GM23338 (cell line): ENCODE measurements at regions not wholly inside any gene's neighbourhood (a gene's known extent, or its start where the extent isn't known, plus 50 kb on each side); places are given as distances from the start of the nearest gene placed in this dataset.

Source experiments
- ATAC-seq: fragments of 200-7000 bp; cut with Tn5 transposase; 3 replicates; pipeline ENCODE4 v1.9.1; 2020
- DNase-seq: peaks from one replicate; pipeline ENCODE4 v3.0.0-alpha.2; 2015; ENCODE audit warnings: low spot score
- H2AFZ ChIP-seq: fragments of 200-600 bp; sonication (generic); 2 replicates; pipeline ENCODE4 v1.8.0; 2016; ENCODE audit warnings: antibody characterized with exemption, mild to moderate bottlenecking, moderate library complexity
- H3F3A ChIP-seq: fragments of 200-600 bp; sonication (generic); replicated peaks from 2 replicates; pipeline ENCODE4 v1.8.0; 2017; ENCODE audit warnings: antibody characterized with exemption, mixed run types, low read depth
- H3K27ac ChIP-seq: fragments of 200-600 bp; sonication (generic); 2 replicates; pipeline ENCODE4 v1.6.1; 2016; ENCODE audit warnings: low read depth
- H3K27me3 ChIP-seq: fragments of 200-600 bp; sonication (generic); 2 replicates; pipeline ENCODE4 v1.8.0; 2016; ENCODE audit warnings: mild to moderate bottlenecking, mixed run types, moderate library complexity; ENCODE audit not compliant: insufficient read depth
- H3K36me3 ChIP-seq: fragments of 200-600 bp; sonication (generic); 2 replicates; pipeline ENCODE4 v1.8.0; 2016; ENCODE audit warnings: mild to moderate bottlenecking; ENCODE audit not compliant: insufficient read depth
- H3K4me1 ChIP-seq: fragments of 200-600 bp; sonication (generic); 2 replicates; pipeline ENCODE4 v1.8.0; 2016; ENCODE audit warnings: mild to moderate bottlenecking, moderate library complexity; ENCODE audit not compliant: insufficient read depth
- H3K4me2 ChIP-seq: fragments of 200-600 bp; sonication (generic); 2 replicates; pipeline ENCODE4 v1.7.1; 2017; ENCODE audit warnings: mixed run types
- H3K4me3 ChIP-seq: fragments of 200-600 bp; sonication (generic); 2 replicates; pipeline ENCODE4 v1.6.1; 2016; ENCODE audit warnings: mixed run types
- H3K79me2 ChIP-seq: fragments of 200-600 bp; sonication (generic); replicated peaks from 2 replicates; pipeline ENCODE4 v1.8.0; 2017; ENCODE audit warnings: mild to moderate bottlenecking; ENCODE audit not compliant: insufficient read depth
- H3K9me2 ChIP-seq: fragments of 200-600 bp; sonication (generic); 2 replicates; pipeline ENCODE4 v1.8.0; 2017; ENCODE audit not compliant: insufficient read depth
- H4K20me1 ChIP-seq: fragments of 200-600 bp; sonication (generic); replicated peaks from 2 replicates; pipeline ENCODE4 v1.8.0; 2017; ENCODE audit warnings: mild to moderate bottlenecking; ENCODE audit not compliant: insufficient read depth
- H3K27ac Mint-ChIP-seq: 2 replicates; pipeline ENCODE4 v1.8.0; 2020; ENCODE audit warnings: inconsistent platforms, mild to moderate bottlenecking, moderate library complexity, mixed read lengths
- H3K27me3 Mint-ChIP-seq: 3 replicates; pipeline ENCODE4 v1.8.0; 2022; ENCODE audit warnings: low read depth, mild to moderate bottlenecking, moderate library complexity, mixed read lengths, inconsistent platforms; ENCODE audit not compliant: insufficient read depth, poor library complexity
- H3K36me3 Mint-ChIP-seq: 3 replicates; pipeline ENCODE4 v1.8.0; 2021; ENCODE audit warnings: low read depth, mild to moderate bottlenecking, inconsistent platforms, moderate library complexity, mixed read lengths
- H3K4me1 Mint-ChIP-seq: 3 replicates; pipeline ENCODE4 v1.8.0; 2020; ENCODE audit warnings: mild to moderate bottlenecking, inconsistent platforms, mixed read lengths
- H3K4me3 Mint-ChIP-seq: 3 replicates; pipeline ENCODE4 v1.8.0; 2021; ENCODE audit warnings: moderate library complexity, mild to moderate bottlenecking, inconsistent platforms, mixed read lengths
- H3K9me3 Mint-ChIP-seq: 3 replicates; pipeline ENCODE4 v1.8.0; 2020; ENCODE audit warnings: moderate library complexity, mild to moderate bottlenecking, inconsistent platforms, mixed read lengths
- CREB1 ChIP-seq: fragments of 250-450 bp; sonication (Bioruptor Pico); IDR thresholded peaks from 2 replicates; pipeline ENCODE4 v1.5.0; 2020; ENCODE audit warnings: low read depth, mild to moderate bottlenecking, moderate library complexity
- CTCF ChIP-seq, 2 experiments: fragments of 200-600 bp in 1 of 2; sonication (generic) in 1 of 2; conservative IDR thresholded peaks; 2 replicates each; pipeline versions ENCODE4 v1.5.1 to v1.6.1; 2016 to 2017; ENCODE audit warnings: antibody characterized with exemption in 2 of 2, low read depth in 2 of 2, mild to moderate bottlenecking in 2 of 2, moderate library complexity in 1 of 2
- ETS1 ChIP-seq: IDR thresholded peaks from 2 replicates; pipeline ENCODE4 v1.6.1; 2016; ENCODE audit warnings: antibody characterized with exemption
- EZH2 ChIP-seq: fragments of 200-600 bp; sonication (generic); IDR thresholded peaks from one replicate; pipeline ENCODE4 v1.8.0; 2017; ENCODE audit warnings: antibody characterized with exemption, mild to moderate bottlenecking, low read depth; ENCODE audit not compliant: unreplicated experiment
- EZH2phosphoT487 ChIP-seq: fragments of 200-600 bp; sonication (generic); IDR thresholded peaks from one replicate; pipeline ENCODE4 v1.8.1; 2018; ENCODE audit warnings: antibody characterized with exemption; ENCODE audit not compliant: unreplicated experiment
- NANOG ChIP-seq: IDR thresholded peaks from 2 replicates; pipeline ENCODE4 v1.6.1; 2016; ENCODE audit warnings: antibody characterized with exemption, borderline replicate concordance
- POLR2AphosphoS5 ChIP-seq: IDR thresholded peaks from 2 replicates; pipeline ENCODE4 v1.6.1; 2016; ENCODE audit warnings: antibody characterized with exemption, low read depth
- STAT1 ChIP-seq: IDR thresholded peaks from one replicate; pipeline ENCODE4 v1.6.1; 2016; ENCODE audit warnings: antibody characterized with exemption; ENCODE audit not compliant: unreplicated experiment
- ZNF114 ChIP-seq: fragments of 250-450 bp; sonication (Bioruptor Pico); IDR thresholded peaks from 2 replicates; pipeline ENCODE4 v1.5.0; 2020; ENCODE audit warnings: mild to moderate bottlenecking, moderate library complexity
- ZNF331 ChIP-seq: fragments of 250-450 bp; sonication (Bioruptor Pico); IDR thresholded peaks from 2 replicates; pipeline ENCODE4 v1.5.0; 2020; ENCODE audit warnings: low read depth, mild to moderate bottlenecking, moderate library complexity
- ZNF462 ChIP-seq: fragments of 250-450 bp; sonication (Bioruptor Pico); IDR thresholded peaks from 2 replicates; pipeline ENCODE4 v1.5.0; 2020; ENCODE audit warnings: mild to moderate bottlenecking, moderate library complexity
- TF ChIP-seq, protein P1 (sequence below): IDR thresholded peaks from one replicate; pipeline ENCODE4 v1.6.1; 2018; ENCODE audit warnings: antibody characterized with exemption; ENCODE audit not compliant: unreplicated experiment

DNA sequence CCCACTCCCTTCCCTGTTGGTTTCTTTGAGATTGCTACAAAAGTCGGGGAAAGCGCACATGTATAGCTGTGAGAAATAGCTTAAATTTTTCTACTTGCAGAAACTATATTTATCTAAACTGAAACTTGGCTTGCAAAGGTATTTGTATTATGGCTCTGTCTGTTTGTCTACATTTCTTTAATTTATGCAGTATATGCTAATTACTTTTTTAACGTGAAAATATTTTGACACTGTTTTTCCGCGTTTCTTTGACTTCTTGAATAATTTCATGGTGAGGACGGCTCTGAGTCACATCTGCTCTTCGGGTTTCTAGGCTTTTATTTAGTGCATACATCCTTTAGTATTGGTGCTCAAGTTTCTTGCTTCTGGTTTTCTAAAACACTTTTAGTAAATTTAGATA, 182.1 kb upstream of the ZRANB2 start:
- no peaks in the 10 kb centered on the region for H3K36me3 ChIP-seq
- no peak overlapping the region for H2AFZ ChIP-seq
- no peaks in the 10 kb centered on the region for H3F3A ChIP-seq
- H3K4me2 ChIP-seq = no peak overlapping the region
- no peaks in the 10 kb centered on the region for H3K36me3 Mint-ChIP-seq
- H3K79me2 ChIP-seq = no peaks in the 10 kb centered on the region
- no peaks in the 10 kb centered on the region for H3K4me1 Mint-ChIP-seq
- no peak overlapping the region for H3K27ac ChIP-seq
- ATAC-seq (no peak), DNase-seq (no peak)
- no peaks in the 10 kb centered on the region for H3K9me3 Mint-ChIP-seq
- H3K9me2 ChIP-seq = no peaks in the 10 kb centered on the region
- H4K20me1 ChIP-seq = no peaks in the 10 kb centered on the region
- no peak overlapping the region for H3K4me3 Mint-ChIP-seq
- H3K27me3 ChIP-seq = no peaks in the 10 kb centered on the region
- no peak overlapping the region for H3K27ac Mint-ChIP-seq
- H3K4me3 ChIP-seq = no peak overlapping the region
- no peaks in the 10 kb centered on the region for H3K4me1 ChIP-seq
- no peaks in the 10 kb centered on the region for H3K27me3 Mint-ChIP-seq
- no peak for TF ChIP-seq EZH2phosphoT487
- TF ChIP-seq POLR2AphosphoS5 = no peak
- no peak for TF ChIP-seq ZNF114
- TF ChIP-seq NANOG = no peak
- TF ChIP-seq STAT1 = no peak
- no peak for TF ChIP-seq ZNF462 (CRISPR knock-in tag)
- TF ChIP-seq ZNF331 (CRISPR knock-in tag) = no peak
- no peak for TF ChIP-seq EZH2
- TF ChIP-seq CTCF (conservative IDR thresholded peaks at IDR 0.05; ENCODE audit: low read depth in 2 of 2) = no peak
- no peak for TF ChIP-seq ETS1
- TF ChIP-seq CREB1 (CRISPR knock-in tag) = no peak
- TF ChIP-seq, protein P1, sequence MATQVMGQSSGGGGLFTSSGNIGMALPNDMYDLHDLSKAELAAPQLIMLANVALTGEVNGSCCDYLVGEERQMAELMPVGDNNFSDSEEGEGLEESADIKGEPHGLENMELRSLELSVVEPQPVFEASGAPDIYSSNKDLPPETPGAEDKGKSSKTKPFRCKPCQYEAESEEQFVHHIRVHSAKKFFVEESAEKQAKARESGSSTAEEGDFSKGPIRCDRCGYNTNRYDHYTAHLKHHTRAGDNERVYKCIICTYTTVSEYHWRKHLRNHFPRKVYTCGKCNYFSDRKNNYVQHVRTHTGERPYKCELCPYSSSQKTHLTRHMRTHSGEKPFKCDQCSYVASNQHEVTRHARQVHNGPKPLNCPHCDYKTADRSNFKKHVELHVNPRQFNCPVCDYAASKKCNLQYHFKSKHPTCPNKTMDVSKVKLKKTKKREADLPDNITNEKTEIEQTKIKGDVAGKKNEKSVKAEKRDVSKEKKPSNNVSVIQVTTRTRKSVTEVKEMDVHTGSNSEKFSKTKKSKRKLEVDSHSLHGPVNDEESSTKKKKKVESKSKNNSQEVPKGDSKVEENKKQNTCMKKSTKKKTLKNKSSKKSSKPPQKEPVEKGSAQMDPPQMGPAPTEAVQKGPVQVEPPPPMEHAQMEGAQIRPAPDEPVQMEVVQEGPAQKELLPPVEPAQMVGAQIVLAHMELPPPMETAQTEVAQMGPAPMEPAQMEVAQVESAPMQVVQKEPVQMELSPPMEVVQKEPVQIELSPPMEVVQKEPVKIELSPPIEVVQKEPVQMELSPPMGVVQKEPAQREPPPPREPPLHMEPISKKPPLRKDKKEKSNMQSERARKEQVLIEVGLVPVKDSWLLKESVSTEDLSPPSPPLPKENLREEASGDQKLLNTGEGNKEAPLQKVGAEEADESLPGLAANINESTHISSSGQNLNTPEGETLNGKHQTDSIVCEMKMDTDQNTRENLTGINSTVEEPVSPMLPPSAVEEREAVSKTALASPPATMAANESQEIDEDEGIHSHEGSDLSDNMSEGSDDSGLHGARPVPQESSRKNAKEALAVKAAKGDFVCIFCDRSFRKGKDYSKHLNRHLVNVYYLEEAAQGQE = no peak
